Astrocyte (in vitro differentiated cells and primary cell): ENCODE measurements at regions not wholly inside any gene's neighbourhood (a gene's known extent, or its start where the extent isn't known, plus 50 kb on each side); places are given as distances from the start of the nearest gene placed in this dataset.

Experiments
- DNase-seq: peaks from one replicate; pipeline ENCODE4 v3.0.0-alpha.2; 2010; ENCODE audit warnings: low read depth
- FAIRE-seq: peaks from 2 replicates; lab custom pipeline; 2011; peaks lifted over from hg19 to GRCh38; lab: Jason Lieb, UNC
- H2AFZ ChIP-seq: 2 replicates; pipeline ENCODE4 v1.6.0; 2012; ENCODE audit warnings: low read depth, low read length, inconsistent platforms
- H3K27ac ChIP-seq: 2 replicates; pipeline ENCODE4 v1.5.1; 2011; ENCODE audit warnings: low read depth, low read length, inconsistent platforms
- H3K27me3 ChIP-seq: 2 replicates; pipeline ENCODE4 v1.6.0; 2011; ENCODE audit warnings: low read length, inconsistent platforms; ENCODE audit not compliant: insufficient read depth
- H3K36me3 ChIP-seq: 2 replicates; pipeline ENCODE4 v1.5.1; 2011; ENCODE audit warnings: low read length, inconsistent platforms; ENCODE audit not compliant: insufficient read depth
- H3K4me1 ChIP-seq: 2 replicates; pipeline ENCODE4 v1.5.1; 2011; ENCODE audit warnings: low read length, inconsistent platforms; ENCODE audit not compliant: insufficient read depth
- H3K4me2 ChIP-seq: 2 replicates; pipeline ENCODE4 v1.6.0; 2012; ENCODE audit warnings: low read length, inconsistent platforms
- H3K4me3 ChIP-seq: 2 replicates; pipeline ENCODE4 v1.5.1; 2011; ENCODE audit warnings: low read depth, mild to moderate bottlenecking, low read length, inconsistent platforms; ENCODE audit not compliant: insufficient read depth
- H3K79me2 ChIP-seq: 2 replicates; pipeline ENCODE4 v1.6.0; 2012; ENCODE audit warnings: mild to moderate bottlenecking, low read length, inconsistent platforms; ENCODE audit not compliant: insufficient read depth
- H3K9ac ChIP-seq: 2 replicates; pipeline ENCODE4 v1.6.0; 2012; ENCODE audit warnings: mild to moderate bottlenecking, low read length, inconsistent platforms
- H3K9me3 ChIP-seq: 2 replicates; pipeline ENCODE4 v1.5.1; 2012; ENCODE audit warnings: low read depth, mild to moderate bottlenecking, low read length, inconsistent platforms; ENCODE audit not compliant: insufficient read depth
- H4K20me1 ChIP-seq: 2 replicates; pipeline ENCODE4 v1.6.0; 2012; ENCODE audit warnings: low read length, inconsistent platforms; ENCODE audit not compliant: insufficient read depth
- H3K27ac Mint-ChIP-seq: one replicate; pipeline ENCODE4 v1.8.0; 2021; ENCODE audit warnings: mild to moderate bottlenecking, mixed read lengths; ENCODE audit not compliant: unreplicated experiment
- H3K27me3 Mint-ChIP-seq: one replicate; pipeline ENCODE4 v1.8.0; 2021; ENCODE audit warnings: low read depth, mixed read lengths; ENCODE audit not compliant: unreplicated experiment
- H3K36me3 Mint-ChIP-seq: one replicate; pipeline ENCODE4 v1.8.0; 2021; ENCODE audit warnings: low read depth, mixed read lengths; ENCODE audit not compliant: unreplicated experiment
- H3K4me1 Mint-ChIP-seq: one replicate; pipeline ENCODE4 v1.8.0; 2021; ENCODE audit warnings: low read depth, mixed read lengths; ENCODE audit not compliant: unreplicated experiment
- H3K4me3 Mint-ChIP-seq: one replicate; pipeline ENCODE4 v1.8.0; 2021; ENCODE audit warnings: mild to moderate bottlenecking, moderate library complexity, mixed read lengths; ENCODE audit not compliant: unreplicated experiment
- H3K9me3 Mint-ChIP-seq: one replicate; pipeline ENCODE4 v1.8.0; 2021; ENCODE audit warnings: mild to moderate bottlenecking, mixed read lengths; ENCODE audit not compliant: unreplicated experiment
- EZH2 ChIP-seq: IDR thresholded peaks from 2 replicates; pipeline ENCODE4 v1.6.1; 2012; ENCODE audit warnings: mild to moderate bottlenecking, low read length, inconsistent platforms; ENCODE audit not compliant: insufficient read depth
- TF ChIP-seq, protein P1 (sequence below): IDR thresholded peaks from 2 replicates; pipeline ENCODE4 v1.5.1; 2011; ENCODE audit warnings: low read depth, mild to moderate bottlenecking, inconsistent platforms, low read length, moderate library complexity; ENCODE audit not compliant: insufficient read depth

DNA sequence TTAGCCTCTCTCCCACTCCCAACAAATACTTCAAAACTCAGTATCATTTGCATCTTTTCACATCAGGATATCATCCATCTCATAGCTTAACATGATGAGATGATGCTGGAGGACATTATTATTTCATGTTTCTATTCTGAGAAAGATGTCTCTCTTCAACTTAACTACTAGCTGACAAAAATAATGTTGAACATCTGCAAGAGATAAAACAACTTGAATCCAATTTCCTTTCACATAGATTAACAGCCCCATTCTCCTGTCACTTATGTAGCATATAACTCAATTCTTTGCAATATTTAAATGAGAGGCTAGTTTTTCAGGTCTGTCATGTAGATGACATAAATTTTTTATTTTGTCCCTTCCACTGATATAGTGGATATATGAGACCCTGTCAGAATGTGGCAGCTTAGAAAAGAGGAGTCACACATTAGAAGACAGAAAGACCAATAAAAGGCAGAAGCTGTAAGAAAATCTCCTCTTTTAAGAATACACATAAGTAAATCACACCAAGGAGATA is 239.2 kb upstream of the KIF2A start:
- peaks cover 2% of the 10 kb centered on the region for H3K4me1 Mint-ChIP-seq
- H3K79me2 ChIP-seq: no peaks in the 10 kb centered on the region
- no peaks in the 10 kb centered on the region for H4K20me1 ChIP-seq
- H3K27me3 ChIP-seq: no peaks in the 10 kb centered on the region
- no peaks in the 10 kb centered on the region for H3K36me3 Mint-ChIP-seq
- no peak overlapping the region for H2AFZ ChIP-seq
- H3K4me3 ChIP-seq: no peak overlapping the region
- DNase-seq (no peak), FAIRE-seq (no peak)
- no peak overlapping the region for H3K9ac ChIP-seq
- no peak overlapping the region for H3K4me2 ChIP-seq
- peaks cover 2% of the 10 kb centered on the region for H3K27me3 Mint-ChIP-seq
- H3K27ac ChIP-seq: no peak overlapping the region
- no peaks in the 10 kb centered on the region for H3K9me3 Mint-ChIP-seq
- no peaks in the 10 kb centered on the region for H3K9me3 ChIP-seq
- no peak overlapping the region for H3K27ac Mint-ChIP-seq
- TF ChIP-seq, protein P1, sequence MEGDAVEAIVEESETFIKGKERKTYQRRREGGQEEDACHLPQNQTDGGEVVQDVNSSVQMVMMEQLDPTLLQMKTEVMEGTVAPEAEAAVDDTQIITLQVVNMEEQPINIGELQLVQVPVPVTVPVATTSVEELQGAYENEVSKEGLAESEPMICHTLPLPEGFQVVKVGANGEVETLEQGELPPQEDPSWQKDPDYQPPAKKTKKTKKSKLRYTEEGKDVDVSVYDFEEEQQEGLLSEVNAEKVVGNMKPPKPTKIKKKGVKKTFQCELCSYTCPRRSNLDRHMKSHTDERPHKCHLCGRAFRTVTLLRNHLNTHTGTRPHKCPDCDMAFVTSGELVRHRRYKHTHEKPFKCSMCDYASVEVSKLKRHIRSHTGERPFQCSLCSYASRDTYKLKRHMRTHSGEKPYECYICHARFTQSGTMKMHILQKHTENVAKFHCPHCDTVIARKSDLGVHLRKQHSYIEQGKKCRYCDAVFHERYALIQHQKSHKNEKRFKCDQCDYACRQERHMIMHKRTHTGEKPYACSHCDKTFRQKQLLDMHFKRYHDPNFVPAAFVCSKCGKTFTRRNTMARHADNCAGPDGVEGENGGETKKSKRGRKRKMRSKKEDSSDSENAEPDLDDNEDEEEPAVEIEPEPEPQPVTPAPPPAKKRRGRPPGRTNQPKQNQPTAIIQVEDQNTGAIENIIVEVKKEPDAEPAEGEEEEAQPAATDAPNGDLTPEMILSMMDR: no peak
- TF ChIP-seq EZH2: no peak
- no peak overlapping the region for H3K4me3 Mint-ChIP-seq
- H3K4me1 ChIP-seq: no peaks in the 10 kb centered on the region
- H3K36me3 ChIP-seq: no peaks in the 10 kb centered on the region

DNA sequence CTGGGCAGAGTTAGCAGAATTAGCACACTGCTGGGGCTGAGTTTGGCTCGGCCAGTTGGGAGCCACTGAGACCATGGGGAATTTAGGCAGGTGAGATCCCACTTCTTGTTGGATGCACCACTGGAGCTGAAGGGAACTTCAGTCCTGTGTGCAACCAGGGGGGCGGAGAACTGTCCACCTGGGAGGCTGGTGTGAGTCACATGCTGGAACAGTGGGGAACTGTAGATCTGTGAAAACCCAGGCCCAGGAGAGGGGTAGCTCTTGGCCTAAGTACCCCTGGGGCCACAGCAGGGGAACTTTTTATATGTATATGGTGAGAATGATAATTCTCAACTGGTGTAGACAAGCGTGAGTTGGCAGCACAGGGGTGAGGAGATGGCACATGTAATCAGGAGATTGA is 237.5 kb upstream of the KIF2A start:
- Mint-ChIP-seq H3K27me3 (peaks cover 2% of the 10 kb centered on the region), H3K36me3 (no peaks in the 10 kb centered on the region), H3K9me3 (no peaks in the 10 kb centered on the region), H3K4me1 (peaks cover 2% of the 10 kb centered on the region), H3K4me3 (no peak overlapping the region), H3K27ac (no peak overlapping the region)
- no peak overlapping the region for H3K4me2 ChIP-seq
- no peaks in the 10 kb centered on the region for H4K20me1 ChIP-seq
- FAIRE-seq (no peak), DNase-seq (no peak)
- no peaks in the 10 kb centered on the region for H3K4me1 ChIP-seq
- H3K9me3 ChIP-seq: no peaks in the 10 kb centered on the region
- H3K4me3 ChIP-seq: no peak overlapping the region
- no peak overlapping the region for H3K27ac ChIP-seq
- no peak overlapping the region for H3K9ac ChIP-seq
- no peaks in the 10 kb centered on the region for H3K27me3 ChIP-seq
- H3K36me3 ChIP-seq: no peaks in the 10 kb centered on the region
- H3K79me2 ChIP-seq: no peaks in the 10 kb centered on the region
- TF ChIP-seq, protein P1: no peak
- TF ChIP-seq EZH2: no peak
- no peak overlapping the region for H2AFZ ChIP-seq

DNA sequence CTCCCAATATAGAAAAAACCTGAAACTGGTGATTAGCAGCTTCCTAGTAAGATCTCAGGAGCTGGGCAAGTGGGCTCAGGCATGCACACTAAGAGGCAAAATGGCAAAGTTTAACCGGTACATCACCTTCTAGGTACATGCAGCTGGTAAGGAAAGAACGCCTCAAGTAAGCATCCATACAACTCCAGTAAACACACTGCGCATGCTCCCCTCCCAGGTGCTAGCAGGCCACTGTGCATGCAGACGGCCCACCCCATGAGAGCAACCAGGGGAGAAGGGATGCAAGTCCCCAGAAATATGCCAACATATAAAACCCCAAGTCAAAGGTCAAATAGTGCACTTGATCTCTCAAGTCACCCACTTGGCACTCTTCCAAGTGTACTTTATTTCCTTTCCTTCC is 228.6 kb upstream of the KIF2A start:
- DNase-seq: no peak
- Mint-ChIP-seq H3K36me3 (no peaks in the 10 kb centered on the region), H3K27ac (no peak overlapping the region), H3K9me3 (no peaks in the 10 kb centered on the region), H3K4me1 (peaks cover 5% of the 10 kb centered on the region), H3K27me3 (peaks cover 10% of the 10 kb centered on the region), H3K4me3 (no peak overlapping the region)
- Histone ChIP-seq H3K36me3 (no peaks in the 10 kb centered on the region), H3K9me3 (no peaks in the 10 kb centered on the region), H2AFZ (no peak overlapping the region), H3K27ac (no peak overlapping the region), H4K20me1 (no peaks in the 10 kb centered on the region), H3K9ac (no peak overlapping the region), H3K4me3 (no peak overlapping the region), H3K27me3 (no peaks in the 10 kb centered on the region), H3K4me1 (peaks cover 3% of the 10 kb centered on the region), H3K79me2 (no peaks in the 10 kb centered on the region), H3K4me2 (no peak overlapping the region)
- TF ChIP-seq, protein P1: no peak
- no peak for TF ChIP-seq EZH2
- FAIRE-seq: no peak
